Inflammatory macrophage (primary cell): ENCODE measurements at regions not wholly inside any gene's neighbourhood (a gene's known extent, or its start where the extent isn't known, plus 50 kb on each side); places are given as distances from the start of the nearest gene placed in this dataset.
"Not testable (repeated sequence)": the region's sequence is repeated elsewhere in the genome, so short reads cannot be mapped to it uniquely, and the experiment has no call there.

Experiments
- DNase-seq, 2 donors: peaks; one replicate each; pipeline ENCODE4 v3.0.0-alpha.2; 2020 to 2022

DNA sequence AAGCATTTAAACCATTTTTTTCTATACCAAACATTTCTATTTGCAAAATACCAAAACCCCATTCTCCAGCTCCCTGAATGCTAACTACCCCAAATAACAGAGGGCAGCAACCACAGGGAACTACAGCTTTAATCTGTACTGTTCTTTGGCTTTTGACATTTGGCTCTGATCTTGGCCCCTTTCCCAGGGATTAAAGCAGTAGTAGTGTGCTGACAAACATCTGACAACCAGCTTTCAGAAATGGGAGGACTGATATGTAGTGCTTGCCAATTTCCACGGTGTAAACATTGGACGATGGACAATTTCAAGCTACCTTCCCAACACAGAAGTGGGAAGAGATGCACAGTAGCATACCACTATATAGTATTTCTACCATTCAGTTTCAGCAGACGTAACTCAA lies 88.4 kb upstream of the TEAD1 start:
- no peak for DNase-seq

DNA sequence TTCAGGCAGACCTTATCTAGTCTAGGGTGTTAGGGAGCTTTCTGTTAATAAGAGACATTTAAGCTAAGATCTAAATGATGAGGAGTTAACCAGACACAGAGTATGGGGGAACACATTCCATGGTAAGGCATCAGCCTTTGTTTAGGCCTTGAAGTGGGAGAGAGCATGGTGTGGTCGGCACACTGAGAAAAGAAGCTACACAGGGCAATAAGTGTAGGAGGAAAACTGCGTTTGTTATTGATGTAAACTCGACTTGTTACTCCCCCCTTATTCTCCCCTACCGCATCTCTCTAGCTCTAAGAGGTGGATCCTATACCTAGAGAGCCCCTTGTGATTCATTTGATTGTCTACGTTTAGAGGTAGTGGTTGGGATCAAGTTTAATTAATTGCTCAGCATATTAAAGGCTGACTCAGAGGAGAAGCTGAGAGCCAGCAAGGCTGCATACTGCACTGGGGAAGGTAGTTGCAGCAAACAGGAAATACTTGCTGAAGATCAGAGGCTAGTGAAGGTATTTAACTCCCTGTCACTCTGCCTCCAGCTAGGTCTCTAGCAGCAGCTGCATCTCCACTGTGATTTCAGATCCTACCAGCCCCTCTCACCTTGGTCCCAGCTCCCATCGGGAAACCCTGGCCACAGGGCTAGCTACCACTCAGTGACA lies 86.8 kb upstream of the TEAD1 start:
- DNase-seq, result no peak

GRCh38 chr11:12591706-12592105 lies 82.5 kb upstream of the TEAD1 start:
- DNase-seq, result no peak

DNA sequence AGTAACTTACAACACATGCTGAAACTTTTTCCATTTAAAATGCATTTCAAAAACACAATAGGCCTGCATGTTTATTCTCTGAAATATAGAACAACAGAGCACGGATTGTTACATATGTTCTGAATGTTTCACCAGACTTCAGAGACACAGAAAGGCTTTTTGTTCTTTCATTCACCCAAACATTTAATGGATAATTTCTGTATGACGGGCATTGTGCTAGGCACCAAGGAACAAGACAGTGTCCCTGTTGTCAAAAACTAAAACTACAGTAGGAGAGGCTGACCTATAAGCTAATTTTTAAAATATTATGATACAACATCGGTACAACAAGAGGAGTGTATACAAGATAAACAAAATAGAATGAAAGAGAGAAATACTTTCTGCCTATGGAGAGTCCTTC lies 81.9 kb upstream of the TEAD1 start:
- no peak for DNase-seq

GRCh38 chr11:12595089-12595847 lies 79.0 kb upstream of the TEAD1 start:
- DNase-seq, result not testable (repeated sequence)

GRCh38 chr11:12598330-12599256 lies 75.6 kb upstream of the TEAD1 start:
- no peak for DNase-seq

DNA sequence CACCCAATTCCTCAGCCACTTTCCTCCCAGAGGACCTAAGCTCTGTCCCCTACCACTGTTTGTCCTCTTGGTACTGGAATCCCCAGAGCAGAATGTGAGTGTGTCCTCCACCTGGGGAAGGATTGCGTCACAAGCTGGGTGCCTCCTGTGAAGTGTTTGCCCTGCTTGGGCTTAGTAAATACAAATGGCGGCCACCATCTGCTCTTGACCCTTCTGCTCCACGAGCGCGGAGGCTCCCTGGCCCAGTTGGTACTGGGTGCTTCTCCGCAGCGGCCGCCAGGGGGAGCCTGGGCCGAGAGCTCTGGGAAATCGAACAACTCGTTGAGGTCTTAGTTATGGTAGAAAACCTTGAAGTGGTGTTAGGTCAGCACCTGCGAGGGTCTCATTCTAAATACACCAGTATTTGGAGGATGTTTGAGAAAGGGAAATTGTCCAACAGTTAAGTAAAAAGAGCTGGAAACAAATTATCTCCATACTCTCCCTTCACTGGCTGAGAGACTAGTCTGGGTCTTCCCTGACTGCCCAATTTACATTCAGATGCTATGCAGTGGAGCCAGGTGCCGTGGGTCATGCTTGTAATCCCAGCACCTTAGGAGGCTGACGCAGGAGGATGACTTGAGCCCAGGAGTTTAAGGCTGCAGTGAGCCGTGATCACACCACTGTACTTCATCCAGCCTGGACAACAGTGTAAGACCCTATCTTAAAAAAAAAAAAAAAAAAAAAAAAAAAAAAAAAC lies 74.6 kb upstream of the TEAD1 start:
- DNase-seq, result peak; percentile 33 to 44

GRCh38 chr11:12600829-12601228 lies 73.4 kb upstream of the TEAD1 start:
- no peak for DNase-seq

DNA sequence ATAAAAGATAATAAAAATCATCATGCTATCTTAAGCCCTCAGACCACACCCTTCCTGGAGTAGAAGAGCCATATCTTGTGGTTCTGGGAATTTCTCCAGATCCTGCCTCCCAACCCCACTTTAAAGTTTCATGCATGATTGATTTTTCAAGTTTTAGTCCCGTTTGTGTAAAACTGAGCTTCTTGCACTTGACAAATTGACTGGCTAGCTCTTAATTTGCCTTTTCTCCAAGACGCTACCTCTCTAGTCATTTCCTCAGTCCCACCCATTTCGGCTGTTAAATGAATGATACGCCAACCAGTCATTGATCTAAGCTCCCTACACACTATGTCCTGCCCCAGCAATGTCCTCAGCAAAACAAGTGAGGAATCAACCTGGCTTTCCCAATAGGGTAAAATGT lies 71.8 kb upstream of the TEAD1 start:
- DNase-seq, result no peak

- DNase-seq, result no peak
These were observed 70.8 kb upstream of the TEAD1 start for GRCh38 chr11:12603143-12604088.

DNA sequence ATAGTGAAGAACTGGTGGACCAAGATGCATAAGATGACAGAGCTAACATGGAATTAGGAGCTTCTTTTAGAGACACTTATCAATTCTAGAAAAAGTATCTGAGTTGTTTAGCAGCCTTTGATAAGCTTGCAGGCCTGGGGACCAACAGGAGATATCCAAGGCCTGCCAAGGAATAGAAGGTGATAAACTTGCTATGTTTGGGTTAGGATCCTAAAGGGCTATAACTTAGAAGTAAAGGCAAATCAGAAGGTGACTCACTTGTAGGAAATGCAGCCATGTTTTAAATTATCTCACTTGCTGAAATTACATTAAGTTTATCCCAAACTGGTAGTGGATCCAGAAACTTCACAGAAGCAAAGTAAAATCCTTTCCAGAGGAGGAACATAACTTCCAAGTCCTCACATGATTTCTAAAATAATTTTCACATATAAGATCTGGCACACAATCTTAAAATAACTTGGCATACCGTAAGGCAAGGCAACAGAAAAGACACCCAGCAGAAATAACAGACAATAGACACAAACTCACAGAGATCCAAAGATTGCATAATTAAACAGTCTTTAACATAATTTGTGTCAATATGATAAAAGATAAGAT lies 69.6 kb upstream of the TEAD1 start:
- no peak for DNase-seq

DNA sequence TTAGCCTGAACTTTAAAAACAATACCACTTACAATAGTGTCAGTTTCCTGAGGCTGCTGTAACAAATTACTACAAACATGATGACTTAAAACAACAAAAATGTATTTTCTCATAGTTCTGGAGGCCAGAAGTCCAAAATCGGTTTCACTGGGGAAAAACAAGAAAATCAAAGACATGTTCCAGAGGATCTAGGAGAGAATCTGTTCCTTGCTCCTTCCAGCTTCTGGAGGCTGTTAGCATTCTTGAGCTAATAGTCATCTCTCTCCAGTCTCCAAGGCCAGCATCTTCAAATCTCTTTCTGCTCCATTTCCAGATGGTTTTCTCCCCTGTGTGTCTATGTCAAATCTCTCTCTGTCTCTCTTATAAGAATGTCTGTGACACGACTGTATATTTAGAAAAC lies 67.6 kb upstream of the TEAD1 start:
- no peak for DNase-seq

GRCh38 chr11:12608678-12609077 lies 65.5 kb upstream of the TEAD1 start:
- not testable (repeated sequence) for DNase-seq

GRCh38 chr11:12611352-12611751 lies 62.9 kb upstream of the TEAD1 start:
- DNase-seq, result no peak

- DNase-seq, result no peak
These were observed 56.6 kb upstream of the TEAD1 start for GRCh38 chr11:12617632-12618031.

GRCh38 chr11:12618743-12619540 lies 55.3 kb upstream of the TEAD1 start:
- DNase-seq, result no peak

GRCh38 chr11:12623869-12624268 lies 50.4 kb upstream of the TEAD1 start:
- no peak for DNase-seq
